ENCODE measurements at regions not wholly inside any gene's neighbourhood (a gene's known extent, or its start where the extent isn't known, plus 50 kb on each side); places are given as distances from the start of the nearest gene placed in this dataset.

DNA sequence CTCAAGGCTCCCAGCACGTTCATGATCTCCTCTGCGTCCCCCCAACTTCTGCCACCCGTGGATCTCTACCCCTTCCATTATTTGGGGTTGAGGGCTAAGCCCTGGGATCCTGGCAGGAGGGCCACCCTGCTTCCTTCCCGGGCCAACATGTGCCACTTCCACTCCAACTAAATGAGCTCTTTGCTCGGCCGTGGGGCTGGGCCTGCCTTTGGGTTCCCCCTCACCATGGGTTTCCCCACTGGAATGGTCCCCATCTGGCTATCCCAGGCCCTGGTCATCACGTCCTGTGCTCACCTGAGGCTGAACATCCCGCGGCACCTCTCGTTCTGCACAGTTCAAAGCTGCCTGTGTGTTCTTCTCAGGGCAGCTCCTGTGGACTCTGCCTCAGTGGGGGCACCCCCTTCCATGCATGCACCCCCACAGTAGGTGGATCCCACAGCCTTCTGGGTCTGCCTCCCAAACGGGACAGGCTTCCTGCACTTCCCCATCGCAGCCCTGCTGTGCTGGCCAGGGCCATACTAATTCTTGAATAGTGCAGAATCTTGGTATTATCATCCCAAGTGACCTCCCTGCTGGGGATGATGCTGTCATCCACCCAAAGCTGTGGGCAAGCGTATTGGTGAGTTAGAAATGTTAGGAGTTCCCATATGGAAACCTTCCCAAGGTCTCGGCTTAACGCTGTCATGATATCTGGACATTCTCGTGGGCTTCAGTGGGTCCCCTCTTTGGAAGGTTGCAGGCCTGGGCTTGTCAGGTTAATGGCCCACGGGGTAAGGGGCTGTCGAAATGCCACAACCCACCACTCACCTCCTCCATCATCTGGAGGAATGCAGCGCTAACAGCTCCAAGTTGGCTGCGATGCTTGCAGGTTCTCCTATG, 150.5 kb upstream of the TWIST2 start:
- no peaks in the 10 kb centered on the region for H3K4me1 ChIP-seq
- TF ChIP-seq, protein P1, sequence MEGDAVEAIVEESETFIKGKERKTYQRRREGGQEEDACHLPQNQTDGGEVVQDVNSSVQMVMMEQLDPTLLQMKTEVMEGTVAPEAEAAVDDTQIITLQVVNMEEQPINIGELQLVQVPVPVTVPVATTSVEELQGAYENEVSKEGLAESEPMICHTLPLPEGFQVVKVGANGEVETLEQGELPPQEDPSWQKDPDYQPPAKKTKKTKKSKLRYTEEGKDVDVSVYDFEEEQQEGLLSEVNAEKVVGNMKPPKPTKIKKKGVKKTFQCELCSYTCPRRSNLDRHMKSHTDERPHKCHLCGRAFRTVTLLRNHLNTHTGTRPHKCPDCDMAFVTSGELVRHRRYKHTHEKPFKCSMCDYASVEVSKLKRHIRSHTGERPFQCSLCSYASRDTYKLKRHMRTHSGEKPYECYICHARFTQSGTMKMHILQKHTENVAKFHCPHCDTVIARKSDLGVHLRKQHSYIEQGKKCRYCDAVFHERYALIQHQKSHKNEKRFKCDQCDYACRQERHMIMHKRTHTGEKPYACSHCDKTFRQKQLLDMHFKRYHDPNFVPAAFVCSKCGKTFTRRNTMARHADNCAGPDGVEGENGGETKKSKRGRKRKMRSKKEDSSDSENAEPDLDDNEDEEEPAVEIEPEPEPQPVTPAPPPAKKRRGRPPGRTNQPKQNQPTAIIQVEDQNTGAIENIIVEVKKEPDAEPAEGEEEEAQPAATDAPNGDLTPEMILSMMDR (IDR thresholded peaks at IDR 0.05), result no peak
- WGBS, 2 donors, result 66 to 77% methylated on average over 20 of the region's 20 CpGs
- no peak for ATAC-seq
- no peak overlapping the region for H3K27ac ChIP-seq
- H3K36me3 ChIP-seq, result no peaks in the 10 kb centered on the region
- intact Hi-C loops (cut with DNase I), result no loop called here
- no peak for FAIRE-seq
- no peaks in the 10 kb centered on the region for H3K9me3 ChIP-seq
- no peak for DNase-seq
- no peak overlapping the region for H3K4me3 ChIP-seq
- no peaks in the 10 kb centered on the region for H3K27me3 ChIP-seq

DNA sequence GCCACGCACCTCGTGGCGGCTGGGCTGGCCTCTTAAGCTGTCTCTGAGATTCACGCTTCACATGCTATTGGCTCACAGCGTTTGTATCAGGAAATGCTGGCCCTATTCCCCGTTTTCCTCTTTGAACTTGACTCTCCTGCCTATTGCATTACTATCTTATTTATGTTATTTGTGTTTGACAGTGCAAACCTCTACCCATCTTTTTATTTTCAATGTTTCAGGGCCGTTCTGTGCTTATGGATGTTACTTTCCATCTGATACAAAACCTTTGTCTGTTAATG, 149.9 kb upstream of the TWIST2 start:
- intact Hi-C loops (cut with DNase I), result no loop called here
- Histone ChIP-seq H3K27ac (no peak overlapping the region), H3K27me3 (no peaks in the 10 kb centered on the region), H3K4me1 (no peaks in the 10 kb centered on the region), H3K36me3 (no peaks in the 10 kb centered on the region), H3K4me3 (no peak overlapping the region), H3K9me3 (no peaks in the 10 kb centered on the region)
- TF ChIP-seq, protein P1 (IDR thresholded peaks at IDR 0.05), result no peak
- FAIRE-seq, result no peak
- no peak for ATAC-seq
- WGBS, 2 donors, result 50 to 73% methylated on average over 7 of the region's 7 CpGs
- DNase-seq, result no peak

DNA sequence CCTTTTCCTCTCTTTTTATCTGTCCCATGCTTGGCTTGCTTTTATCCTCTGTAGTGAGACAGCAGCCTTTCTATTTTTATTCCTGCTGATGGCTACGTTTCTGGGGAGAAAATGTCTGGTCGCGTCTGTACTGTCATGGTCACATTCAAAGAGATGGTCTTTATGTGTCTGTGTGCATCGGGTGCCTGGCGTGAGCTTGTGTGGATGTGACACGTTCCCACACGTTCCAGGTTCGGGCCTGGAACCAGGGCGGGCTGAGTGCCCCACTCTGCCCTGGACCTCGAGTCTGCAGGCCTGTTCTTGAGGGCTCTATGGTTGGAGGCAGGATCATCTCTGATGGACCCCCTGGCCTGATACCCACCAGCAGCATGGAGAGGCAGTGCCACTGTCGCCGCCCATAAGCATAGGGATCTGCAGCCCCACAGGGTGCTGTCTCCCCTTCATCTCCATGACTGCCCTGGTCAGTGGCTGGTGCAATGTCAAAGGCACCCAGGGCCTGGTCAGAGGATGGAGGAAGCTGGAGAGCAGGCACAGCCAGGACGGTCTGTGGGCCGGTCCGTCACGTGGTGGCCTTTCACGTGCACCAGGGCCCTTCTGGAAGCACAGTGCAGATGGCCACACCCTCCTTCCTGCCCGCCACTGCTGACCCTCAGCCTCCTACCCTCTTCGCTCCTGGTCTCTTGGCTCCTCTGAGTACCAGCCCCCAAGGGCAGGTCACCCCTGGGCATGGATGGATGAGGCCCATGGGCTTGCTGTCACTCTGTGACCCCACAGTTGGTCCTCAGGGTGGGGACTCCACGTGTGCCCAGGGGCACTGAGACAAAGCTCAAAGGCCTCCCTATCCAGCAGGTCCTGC, 149.2 kb upstream of the TWIST2 start:
- DNase-seq (no peak), FAIRE-seq (no peak), ATAC-seq (no peak)
- no peak overlapping the region for H3K4me3 ChIP-seq
- H3K36me3 ChIP-seq, result no peaks in the 10 kb centered on the region
- H3K9me3 ChIP-seq, result no peaks in the 10 kb centered on the region
- TF ChIP-seq, protein P1 (IDR thresholded peaks at IDR 0.05), result no peak
- H3K27me3 ChIP-seq, result no peaks in the 10 kb centered on the region
- 71 to 81% methylated on average over 20 of the region's 20 CpGs for WGBS, 2 donors
- H3K27ac ChIP-seq, result no peak overlapping the region
- no peaks in the 10 kb centered on the region for H3K4me1 ChIP-seq
- intact Hi-C loops (cut with DNase I), result no loop called here

DNA sequence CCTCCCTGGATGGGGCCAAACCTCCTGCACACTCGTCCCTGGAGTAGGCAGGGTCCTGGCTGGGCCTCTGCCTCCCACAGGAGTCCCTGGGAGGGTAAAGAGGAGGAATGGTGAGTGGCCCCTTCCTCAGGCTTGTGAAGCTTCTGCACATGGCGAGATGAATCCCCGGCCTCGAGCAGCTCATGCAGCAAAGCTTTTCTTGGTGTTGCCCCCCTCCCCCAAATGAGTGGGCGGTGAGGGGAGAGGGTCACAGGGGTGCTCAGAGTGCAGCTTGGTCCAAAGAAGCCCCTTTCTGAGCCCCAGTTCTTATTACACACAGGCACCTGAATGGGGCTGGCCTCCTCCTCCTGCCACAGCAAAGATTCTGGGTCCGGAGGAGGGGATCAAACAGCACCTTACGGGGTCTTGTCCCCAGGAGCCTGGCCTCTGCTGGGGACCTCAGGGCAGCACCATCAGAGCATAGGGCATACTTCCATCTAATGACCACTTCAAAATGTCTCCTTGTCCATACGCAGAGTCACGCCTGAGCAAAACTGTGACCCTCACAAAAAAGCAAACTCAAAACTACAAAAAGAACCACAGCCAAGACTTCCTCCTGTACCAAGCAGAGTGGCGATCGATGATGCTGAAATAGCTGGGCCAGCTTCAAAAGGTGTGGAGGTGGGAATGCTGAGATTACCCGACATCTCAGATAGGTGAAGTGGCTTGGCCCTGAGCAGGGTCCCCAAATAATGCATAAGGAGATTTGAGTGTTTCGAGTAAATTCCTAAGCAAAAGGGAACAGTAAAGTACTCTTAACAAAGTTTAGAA, 148.4 kb upstream of the TWIST2 start:
- ATAC-seq (no peak), FAIRE-seq (no peak), DNase-seq (no peak)
- no peak overlapping the region for H3K27ac ChIP-seq
- H3K4me1 ChIP-seq, result no peaks in the 10 kb centered on the region
- H3K36me3 ChIP-seq, result no peaks in the 10 kb centered on the region
- intact Hi-C loops (cut with DNase I), result no loop called here
- no peak overlapping the region for H3K4me3 ChIP-seq
- no peaks in the 10 kb centered on the region for H3K27me3 ChIP-seq
- 74 to 80% methylated on average over 13 of the region's 13 CpGs for WGBS, 2 donors
- H3K9me3 ChIP-seq, result no peaks in the 10 kb centered on the region
- TF ChIP-seq, protein P1 (IDR thresholded peaks at IDR 0.05), result no peak

Measured in pancreas (tissue), 10 donors.